HG02970 (cell line): ENCODE measurements at regions not wholly inside any gene's neighbourhood (a gene's known extent, or its start where the extent isn't known, plus 50 kb on each side); places are given as distances from the start of the nearest gene placed in this dataset.

Source experiments
- ATAC-seq: cut with Tn5 transposase; IDR thresholded peaks from one replicate; pipeline ENCODE4 v1.9.1; 2021; ENCODE audit warnings: mild to moderate bottlenecking, moderate library complexity, moderate number of reproducible peaks; ENCODE audit not compliant: unreplicated experiment, low FRiP score

DNA sequence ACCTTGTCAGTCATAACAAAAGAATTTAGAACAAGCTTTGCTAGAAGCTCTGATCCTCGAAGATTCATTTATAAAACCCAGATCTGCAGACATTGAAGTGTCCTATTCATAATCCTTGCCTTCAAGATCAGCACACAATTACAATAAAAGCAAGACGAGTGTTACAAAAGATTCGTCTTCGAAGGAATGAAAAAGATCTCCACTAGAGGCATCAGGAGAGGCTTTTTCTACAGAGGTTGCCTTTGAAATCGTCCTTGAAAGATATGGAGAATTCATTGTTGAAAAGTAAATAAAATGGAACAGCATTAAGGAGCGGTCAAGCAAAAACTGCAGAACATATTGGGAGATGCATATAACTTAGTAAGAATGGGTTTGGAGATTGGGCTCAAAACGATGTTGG, 146.4 kb downstream of the BMP4 start:
- ATAC-seq: no peak

DNA sequence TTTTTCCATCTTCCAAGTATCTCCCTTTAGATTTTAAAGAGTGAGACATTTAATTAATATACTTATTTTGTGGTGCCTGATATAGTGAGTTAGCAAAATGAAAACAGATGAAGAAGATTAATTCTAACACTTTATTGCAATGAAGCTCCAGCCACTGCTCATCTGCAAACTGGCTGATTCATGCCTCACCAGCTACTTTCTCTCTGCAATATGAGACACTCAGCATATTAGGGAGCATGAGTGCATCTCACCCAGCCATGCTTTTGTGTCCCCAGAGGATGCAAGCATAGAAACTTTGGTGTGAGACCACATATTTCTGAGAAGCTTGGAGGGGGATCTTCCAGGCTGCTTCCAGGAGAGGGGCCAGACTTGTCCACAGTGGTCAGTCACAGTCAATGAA, 148.6 kb downstream of the BMP4 start:
- ATAC-seq: no peak

DNA sequence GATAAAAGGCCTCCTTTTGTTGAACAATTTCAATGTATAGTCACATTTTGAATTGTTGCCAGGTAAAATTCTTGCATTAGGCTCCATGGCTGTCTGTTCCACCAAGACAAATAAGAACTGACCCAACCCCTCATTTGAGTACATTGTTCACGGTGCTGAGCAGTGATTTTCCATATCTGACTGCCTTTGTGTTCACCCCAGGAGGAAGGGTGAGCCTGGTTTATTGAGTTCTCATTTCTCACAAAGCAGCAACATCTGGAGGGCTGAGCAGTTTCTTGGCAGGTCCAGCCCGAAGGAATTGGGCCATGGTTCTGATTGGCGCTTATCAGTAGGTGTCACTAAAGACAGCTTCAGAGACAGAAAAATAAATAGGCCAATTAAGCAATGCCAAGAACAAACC, 149.1 kb downstream of the BMP4 start:
- ATAC-seq: no peak

DNA sequence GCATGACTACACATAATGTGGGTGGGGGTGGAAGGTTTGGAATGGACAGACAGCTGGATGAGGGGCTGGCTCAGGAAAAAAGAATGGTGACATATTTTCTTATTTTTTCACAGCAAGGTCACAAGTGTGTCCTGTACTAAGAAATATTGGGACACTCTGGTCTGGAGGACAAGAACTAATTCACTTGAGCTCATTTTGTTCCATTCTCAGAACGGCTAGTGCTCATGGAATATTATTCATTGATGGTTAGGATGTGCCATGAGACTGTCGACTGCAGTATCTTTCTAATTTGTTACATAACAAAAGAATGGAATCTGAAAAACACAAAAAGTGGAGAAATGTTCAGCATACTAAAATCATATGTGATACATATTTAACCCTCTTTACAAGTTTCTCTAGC, 149.5 kb downstream of the BMP4 start:
- ATAC-seq: no peak

DNA sequence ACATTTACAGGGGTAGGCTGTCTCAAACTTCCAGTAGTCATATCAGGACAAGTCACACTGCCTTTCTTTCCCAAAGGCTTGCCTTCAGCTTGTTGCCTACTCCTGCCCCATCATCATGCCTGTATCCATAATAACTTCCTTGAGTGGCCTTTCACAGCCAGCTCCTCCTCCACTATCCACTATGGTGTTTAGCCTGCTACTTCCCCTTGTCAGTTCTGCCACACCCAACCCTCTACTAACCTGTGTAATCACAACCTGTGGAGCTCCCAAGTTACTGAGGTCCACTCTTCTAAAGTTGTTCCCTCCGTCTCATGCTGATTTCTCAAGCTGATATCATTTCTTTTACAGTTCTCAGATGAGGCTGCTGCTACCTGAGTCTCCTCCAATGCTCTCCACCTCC, 159.9 kb downstream of the BMP4 start:
- no peak for ATAC-seq

DNA sequence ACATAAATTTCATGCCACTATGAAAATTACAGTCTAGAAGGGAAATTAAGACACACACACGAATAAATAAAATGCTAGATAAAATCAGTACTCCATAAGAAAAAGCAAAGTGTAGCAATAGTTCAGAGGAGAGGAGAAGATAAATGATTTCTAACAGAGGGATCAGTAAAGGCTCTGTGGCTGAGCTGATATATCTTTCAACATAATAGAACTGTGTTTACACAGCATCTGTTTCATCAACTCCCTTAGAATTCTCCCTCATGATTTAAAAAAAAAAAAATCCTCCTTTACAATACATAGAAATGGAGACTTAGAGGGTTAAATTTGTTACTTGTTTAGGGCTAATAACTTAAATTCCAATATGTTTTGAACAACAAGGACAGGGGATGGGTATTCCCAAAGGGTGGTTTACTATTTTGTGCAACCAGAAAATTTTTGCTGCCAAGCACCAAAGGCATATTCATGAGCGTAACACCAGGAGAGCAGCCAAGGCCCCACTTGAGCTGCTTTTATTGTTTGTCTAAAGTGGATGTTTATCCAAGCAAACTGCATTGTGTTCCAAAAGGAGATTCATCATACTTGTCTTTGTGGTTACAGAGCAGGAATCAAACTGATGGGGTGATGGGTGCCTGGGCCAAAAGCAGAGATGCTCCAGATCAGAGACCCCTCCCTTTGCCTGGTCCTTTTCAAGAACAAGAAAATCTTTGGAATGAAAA, 162.7 kb downstream of the BMP4 start:
- ATAC-seq: no peak

DNA sequence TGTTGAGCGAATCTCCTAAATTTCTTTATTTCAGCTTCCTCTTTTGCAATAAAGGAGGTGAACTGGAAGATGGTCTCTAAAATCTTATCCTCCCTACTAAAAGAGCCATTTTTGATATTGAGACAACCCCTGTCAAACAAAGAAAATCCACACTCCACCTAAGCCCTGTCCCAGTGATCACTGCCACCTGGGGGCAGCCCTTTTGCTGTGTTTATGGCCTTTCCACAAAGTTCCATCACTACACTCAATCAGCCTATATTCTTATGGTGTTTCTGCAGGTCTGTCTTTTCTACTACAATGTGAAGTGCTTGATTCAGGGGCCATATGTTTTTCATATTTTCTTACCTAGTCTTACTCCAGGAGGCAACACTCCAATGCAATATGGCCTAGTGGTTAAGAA, 163.7 kb downstream of the BMP4 start:
- no peak for ATAC-seq

DNA sequence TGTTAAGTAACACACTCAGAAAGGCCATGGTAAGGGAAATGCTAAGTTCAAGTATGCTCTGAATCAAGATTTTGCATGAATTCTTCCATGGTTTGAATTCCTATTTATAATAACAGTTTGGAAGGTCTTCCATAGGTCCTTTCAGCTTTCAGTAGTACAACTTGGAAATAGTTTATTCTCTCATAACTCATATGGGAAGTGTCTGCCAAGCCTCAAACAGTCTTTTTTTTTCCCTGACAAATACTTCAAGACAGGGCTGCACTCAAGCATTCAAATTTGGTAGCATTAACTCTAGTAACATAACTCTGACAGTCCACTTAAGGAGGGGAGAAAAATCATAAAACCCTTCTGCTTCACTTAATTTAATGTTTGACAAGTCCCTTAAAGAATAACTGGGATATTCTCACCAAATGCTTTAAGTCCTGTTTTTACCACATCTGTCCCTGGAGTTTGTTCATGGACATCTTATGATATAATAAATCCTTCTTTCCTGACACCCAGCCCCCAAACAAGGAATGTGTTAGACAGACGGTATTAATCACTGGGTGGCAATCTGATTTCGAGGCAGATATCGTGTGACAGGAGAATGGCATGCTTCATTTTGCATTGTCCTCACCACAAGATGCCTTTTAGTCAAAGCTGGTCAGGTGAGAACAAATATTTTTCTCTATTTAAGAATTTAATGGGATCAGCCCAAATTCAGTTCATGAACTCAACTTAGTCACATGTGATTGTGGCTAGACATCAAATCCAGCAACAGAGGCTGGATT, 165.7 kb downstream of the BMP4 start:
- ATAC-seq: no peak

DNA sequence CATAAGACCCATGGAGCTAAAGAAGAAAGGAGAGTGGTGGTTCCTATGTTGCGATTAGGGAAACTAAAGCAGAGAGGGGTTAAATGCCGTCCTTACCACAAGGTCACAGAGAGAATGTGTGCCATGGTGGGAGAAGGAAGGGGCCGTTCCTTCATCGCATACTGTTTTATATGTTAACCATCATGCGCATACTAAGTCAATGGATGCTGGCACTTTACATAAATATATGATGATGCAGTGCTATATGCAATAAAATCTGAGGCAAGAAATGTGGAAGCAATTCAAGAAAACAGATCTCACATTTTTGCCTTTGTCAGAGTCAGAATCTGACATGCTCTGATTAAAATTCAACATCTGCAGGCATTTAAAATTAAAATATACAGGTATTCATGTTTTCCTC, 168.1 kb downstream of the BMP4 start:
- no peak for ATAC-seq

DNA sequence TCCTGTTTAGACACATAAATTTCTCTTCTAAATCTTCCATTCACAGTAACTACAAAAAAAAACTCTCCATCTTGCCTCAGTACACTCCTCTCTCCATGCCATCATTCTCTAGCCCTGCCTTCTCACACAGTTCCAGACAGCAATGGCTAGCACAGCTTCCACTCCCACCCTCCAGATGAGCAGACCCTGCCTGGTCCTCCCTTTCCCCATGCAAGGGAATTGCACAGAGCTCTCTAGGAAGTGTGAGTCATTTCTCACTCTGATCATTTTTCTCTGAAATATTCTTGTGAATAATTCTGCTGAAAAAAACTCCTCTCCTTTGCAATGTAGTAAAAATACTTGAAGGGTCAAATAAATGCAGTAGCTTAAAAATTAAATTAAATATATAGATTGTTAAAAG, 170.6 kb downstream of the BMP4 start:
- ATAC-seq: no peak

DNA sequence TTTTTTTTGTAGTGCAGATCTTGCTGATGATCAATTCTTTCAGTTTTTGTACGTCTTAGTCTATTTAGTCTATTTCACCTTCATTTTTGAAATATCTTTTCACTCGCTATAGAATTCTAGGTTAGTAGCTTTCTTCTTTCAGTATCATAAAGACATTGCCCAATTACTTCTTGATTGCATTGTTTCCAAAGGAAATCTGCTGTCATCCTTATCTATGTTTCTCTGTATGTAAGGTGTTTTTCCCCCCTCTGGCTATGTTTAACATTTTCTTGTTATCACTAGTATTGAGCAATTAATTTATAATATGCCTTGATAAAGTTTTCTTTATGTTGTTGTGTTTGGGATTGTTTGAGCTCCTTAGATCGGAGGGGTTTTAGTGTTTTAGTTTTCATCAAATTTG, 171.9 kb downstream of the BMP4 start:
- ATAC-seq: no peak

DNA sequence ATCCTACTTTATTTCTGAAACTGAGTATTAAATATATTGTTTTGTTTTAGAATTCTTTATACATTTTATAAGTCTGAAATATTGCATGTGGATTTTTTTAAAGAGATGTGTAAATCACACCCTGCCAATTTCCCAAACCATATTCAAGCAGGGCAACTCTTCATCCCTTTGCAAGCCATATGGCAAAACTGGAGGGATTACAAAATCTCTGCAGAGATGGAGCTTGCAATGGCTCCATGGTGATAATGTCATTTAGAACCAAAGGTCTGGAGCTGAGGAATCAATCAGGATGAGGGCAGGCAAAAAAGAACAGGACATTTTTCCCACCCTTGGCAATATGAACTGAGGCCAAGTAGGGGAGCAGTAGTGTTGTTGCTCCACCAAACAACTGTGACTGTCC, 173.4 kb downstream of the BMP4 start:
- ATAC-seq: no peak

DNA sequence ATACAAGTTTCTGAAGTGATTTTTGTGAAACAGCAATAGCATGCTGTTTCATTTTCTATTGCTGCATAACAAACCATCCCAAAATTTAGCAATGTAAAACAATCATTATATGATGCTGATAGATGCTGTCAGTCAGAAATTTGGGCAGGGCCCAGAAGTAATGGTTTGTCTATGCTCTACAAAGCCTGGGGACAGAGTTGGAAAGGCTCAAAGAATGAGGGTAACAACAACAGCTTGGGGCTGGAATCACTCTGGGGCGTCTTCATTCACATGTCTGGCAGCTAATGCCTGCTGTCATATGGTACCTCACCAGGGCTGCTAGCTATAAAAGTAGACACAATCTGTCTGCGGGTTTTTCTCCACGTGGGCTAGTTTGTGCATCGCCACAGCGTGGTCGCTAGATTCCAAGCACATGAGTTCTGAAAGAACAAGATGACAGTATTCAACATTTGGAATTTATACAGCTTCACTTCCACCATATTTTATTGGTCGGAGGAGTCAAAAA, 176.5 kb downstream of the BMP4 start:
- ATAC-seq: no peak

DNA sequence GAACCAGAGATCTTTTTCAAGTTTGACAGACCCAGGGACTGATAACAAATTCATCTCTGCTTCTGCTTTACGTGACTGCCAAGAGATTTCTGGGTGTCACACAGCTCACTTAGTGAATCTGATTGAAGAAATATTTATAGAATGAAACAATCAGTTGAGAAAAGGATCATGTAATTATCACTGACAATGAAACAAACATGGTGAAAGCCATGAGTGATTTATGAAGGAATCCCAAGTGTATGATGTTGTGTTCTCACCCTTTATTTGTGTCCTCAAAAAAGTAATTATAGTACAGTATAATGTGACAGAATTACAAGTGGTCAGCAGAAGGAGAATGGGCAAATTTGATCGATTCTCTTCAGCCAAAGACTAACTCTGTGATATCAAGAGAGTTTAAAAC, 177.3 kb downstream of the BMP4 start:
- ATAC-seq: no peak

DNA sequence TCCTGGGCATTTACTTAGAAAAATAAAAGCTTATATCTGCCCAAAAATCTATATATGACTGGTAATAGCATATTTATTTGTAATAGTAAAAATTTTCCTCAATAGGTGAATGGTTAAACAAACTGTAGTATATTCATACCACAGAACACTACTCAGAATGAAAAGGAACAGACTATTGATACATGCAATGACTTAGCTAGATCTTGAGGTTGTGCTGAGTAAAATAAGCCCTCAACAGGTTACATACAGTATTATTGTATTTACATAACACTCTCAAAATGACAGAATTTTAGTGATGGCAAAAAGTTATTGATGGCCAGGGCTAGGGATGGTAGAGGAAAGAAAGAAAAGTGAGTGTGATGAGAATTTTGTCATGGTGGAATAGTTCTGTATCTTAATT, 178.4 kb downstream of the BMP4 start:
- ATAC-seq: no peak

DNA sequence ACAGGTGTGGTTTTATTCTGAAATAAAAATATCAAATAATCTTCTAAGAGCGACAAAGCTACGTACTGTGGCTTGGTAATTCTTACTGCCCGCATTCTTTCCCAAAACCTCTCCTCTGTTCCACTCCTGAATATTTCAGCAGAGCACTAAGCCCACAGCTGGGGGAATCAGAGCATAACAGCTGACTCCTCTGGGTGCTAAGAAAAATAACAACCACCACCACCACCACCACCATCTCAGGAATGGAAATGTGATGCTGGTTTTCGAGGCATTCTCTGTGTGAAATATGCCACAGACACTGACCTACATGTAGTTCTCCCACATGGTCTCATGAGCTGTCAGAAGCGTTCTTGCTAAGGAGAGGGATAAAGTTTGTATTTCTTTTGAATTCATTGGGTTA, 183.7 kb downstream of the BMP4 start:
- no peak for ATAC-seq

DNA sequence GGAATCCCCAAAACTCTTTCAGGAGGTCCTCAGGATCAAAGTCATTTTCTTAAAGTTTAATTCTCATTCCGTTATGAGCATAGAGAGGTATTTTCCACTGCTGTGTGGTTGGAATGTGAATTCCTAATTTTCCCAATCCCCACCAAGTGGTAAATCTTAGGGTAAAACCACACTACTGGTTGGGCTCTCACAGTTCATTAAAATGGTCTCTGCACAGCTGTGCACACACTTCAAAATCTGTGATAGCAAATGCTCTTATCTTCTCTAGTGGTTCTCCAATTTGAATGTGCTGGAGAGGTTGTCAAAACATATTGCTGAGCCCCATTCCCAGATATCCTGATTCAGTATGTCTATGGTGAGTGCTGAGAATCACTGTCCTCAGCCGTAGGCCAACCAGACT, 189.1 kb downstream of the BMP4 start:
- ATAC-seq: no peak

DNA sequence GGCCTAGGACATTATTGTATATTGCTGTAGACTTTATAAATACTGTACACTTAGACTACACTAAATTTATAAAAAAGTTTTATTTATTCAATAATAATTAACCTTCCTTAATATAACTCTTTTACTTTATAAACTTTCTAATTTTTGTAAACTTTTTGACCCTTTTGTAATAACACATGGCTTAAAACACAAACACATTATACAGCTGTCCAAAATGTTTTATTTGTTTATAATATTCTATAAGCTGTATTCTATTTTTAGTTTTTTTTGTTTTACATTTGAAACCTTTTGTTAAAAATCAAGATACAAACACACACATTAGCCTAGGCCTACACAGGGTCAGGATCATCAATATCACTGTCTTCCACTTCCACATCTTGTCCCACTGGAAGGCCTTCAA, 190.0 kb downstream of the BMP4 start:
- no peak for ATAC-seq

DNA sequence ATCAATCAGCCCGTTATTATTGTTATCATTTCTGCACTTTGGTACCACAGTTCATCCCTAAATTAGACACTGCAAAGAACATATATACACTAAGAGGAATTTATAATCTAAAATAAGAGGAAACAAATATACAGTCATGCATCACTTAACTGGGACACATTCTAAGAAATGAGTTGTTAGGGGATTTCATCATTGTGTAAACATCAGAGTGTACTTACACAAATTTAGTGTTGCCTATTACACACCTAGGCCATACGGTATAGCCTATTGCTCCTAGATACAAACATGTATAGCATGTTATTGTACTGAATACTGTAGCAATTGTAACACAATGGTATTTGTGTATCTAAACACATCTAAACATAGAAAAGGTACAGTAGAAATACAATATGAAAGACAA, 190.5 kb downstream of the BMP4 start:
- no peak for ATAC-seq

DNA sequence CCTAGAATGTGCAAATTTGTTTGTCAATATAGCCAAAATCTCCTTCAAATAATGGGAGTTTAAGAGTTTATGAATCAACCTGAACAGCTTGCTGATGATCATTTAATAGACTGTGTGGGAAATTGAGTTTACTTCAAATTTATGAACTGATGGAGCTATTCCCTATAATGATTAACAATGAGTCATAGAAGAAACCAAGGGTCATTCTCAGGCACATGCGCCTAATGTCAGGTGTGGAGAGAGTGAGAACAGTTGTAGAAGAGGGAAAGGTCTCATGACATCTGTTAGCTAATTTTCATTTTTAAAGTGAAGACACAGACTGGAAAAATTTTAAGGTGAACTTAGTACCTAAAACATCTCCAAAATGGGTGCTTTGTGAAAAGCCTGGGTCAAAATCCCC, 191.8 kb downstream of the BMP4 start:
- no peak for ATAC-seq

DNA sequence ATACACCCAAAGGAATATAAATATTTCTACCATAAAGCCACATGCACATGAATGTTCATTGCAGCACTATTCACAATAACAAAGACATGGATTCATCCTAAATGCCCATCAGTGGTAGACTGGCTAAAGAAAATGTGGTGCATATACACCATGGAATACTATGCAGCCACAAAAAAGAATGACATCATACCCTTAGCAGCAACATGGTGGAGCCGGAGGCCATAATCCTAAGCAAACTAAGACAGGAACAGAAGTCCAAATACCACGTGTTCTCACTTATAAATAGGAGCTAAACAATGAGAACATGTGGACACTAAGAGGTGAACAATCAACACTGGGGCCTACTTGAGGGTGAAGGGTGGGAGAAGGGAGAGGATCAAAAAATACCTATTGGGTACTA, 198.5 kb downstream of the BMP4 start:
- ATAC-seq: no peak

DNA sequence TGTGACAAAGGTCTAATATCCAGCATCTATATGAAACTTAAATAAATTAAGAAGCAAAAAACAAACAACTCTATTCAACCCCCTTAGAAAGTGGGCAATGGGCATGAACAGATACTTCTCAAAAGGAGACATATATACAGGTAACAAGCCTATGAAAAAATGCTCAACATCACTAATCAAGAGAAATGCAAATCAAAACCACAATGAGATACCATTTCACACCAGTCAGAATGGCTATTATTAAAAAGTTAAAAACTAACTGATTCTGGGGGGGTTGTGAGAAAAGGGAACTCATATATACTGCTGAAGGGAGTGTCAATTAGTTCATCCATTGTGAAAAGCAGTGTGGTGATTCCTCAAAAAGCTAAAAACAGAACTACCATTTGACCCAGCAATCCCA, 198.9 kb downstream of the BMP4 start:
- ATAC-seq: no peak
